D721Med (cell line): ENCODE measurements at regions not wholly inside any gene's neighbourhood (a gene's known extent, or its start where the extent isn't known, plus 50 kb on each side); places are given as distances from the start of the nearest gene placed in this dataset.

Source experiments
- DNase-seq: peaks from one replicate; pipeline ENCODE4 v3.0.0; 2011; ENCODE audit warnings: low spot score; ENCODE audit not compliant: insufficient read length
- FAIRE-seq: peaks from 2 replicates; lab custom pipeline; 2011; peaks lifted over from hg19 to GRCh38; lab: Jason Lieb, UNC
- TF ChIP-seq, protein P1 (sequence below): IDR thresholded peaks from 2 replicates; pipeline ENCODE4 v1.5.1; 2012; ENCODE audit warnings: mild to moderate bottlenecking, control low read depth; ENCODE audit not compliant: insufficient read depth; ENCODE audit errors: missing control alignments

DNA sequence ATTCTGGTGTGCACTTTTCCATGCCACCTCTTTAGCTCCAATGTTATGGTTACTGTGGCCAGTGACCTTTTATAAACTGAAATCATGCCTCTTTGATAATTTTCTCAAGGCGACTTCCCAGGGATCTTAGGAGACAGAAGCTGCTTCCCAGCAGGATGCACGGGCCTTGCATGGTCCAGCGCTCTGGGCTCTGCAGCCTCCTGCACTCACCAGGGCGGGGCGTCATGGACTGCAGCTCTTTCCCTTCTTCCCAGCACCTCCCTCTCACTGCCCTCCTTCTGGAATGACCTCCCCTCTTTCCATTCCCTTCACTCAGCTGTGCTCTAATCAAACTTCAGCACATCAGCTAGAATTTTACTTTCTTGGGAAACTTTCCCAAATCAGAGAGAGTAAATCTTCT lies 318.3 kb downstream of the IRS2 start:
- no peak for DNase-seq
- TF ChIP-seq, protein P1, sequence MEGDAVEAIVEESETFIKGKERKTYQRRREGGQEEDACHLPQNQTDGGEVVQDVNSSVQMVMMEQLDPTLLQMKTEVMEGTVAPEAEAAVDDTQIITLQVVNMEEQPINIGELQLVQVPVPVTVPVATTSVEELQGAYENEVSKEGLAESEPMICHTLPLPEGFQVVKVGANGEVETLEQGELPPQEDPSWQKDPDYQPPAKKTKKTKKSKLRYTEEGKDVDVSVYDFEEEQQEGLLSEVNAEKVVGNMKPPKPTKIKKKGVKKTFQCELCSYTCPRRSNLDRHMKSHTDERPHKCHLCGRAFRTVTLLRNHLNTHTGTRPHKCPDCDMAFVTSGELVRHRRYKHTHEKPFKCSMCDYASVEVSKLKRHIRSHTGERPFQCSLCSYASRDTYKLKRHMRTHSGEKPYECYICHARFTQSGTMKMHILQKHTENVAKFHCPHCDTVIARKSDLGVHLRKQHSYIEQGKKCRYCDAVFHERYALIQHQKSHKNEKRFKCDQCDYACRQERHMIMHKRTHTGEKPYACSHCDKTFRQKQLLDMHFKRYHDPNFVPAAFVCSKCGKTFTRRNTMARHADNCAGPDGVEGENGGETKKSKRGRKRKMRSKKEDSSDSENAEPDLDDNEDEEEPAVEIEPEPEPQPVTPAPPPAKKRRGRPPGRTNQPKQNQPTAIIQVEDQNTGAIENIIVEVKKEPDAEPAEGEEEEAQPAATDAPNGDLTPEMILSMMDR, result no peak
- FAIRE-seq, result no peak

DNA sequence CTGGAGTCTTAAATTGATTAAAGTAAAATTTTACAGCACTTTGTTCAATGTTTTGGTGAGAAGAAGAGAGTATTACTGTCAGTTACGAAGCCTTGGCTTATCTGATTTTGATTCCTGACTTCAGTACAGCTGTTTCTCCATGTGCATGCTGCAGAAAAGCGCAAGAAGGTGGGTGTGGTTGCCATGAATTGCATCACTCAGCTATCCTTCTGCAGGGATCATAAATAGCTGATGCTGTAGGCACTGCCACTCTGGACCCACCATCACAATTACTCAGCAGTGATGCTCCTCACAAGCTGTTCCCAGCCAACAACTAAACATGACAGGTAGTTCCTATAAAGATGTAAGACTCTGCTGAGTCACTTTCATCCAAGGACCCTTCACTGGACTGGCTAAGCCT lies 321.2 kb downstream of the IRS2 start:
- no peak for DNase-seq
- FAIRE-seq, result no peak
- TF ChIP-seq, protein P1, result no peak

DNA sequence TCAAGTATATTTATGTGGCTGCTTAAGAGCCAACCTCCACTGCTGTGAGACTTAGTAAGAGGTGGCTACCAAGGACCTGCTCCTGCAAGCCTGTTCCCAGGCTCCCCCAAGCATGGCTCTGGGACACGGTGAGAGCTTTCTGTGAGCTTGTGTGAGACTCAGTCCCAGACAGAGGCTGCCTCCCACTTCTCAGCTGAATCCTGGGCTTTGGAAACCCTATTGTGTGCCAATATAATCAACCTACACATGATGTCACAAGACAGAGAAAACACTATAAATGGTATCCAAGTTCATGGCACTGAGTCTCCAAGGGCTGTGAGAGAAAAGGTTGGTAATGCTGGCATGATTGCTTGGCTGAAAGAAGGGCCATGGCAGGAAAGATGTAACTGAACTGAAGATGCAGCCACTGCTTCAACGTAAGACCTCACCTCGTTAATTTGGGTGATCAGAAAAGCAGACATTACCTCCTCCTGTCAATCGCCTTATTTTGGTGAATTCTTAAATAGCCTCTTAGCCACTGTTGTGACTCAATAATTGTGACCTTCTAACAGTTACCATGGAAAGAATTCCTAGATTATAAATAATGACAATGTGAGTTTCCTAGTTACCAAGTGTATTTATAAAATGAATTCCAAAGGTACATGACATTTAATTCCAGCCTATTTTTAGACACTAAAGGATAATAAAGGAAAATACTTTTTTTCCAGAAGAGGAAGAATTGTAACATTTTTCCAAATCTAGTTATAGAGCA lies 332.0 kb downstream of the IRS2 start:
- FAIRE-seq (no peak), DNase-seq (no peak)
- TF ChIP-seq, protein P1, result no peak

DNA sequence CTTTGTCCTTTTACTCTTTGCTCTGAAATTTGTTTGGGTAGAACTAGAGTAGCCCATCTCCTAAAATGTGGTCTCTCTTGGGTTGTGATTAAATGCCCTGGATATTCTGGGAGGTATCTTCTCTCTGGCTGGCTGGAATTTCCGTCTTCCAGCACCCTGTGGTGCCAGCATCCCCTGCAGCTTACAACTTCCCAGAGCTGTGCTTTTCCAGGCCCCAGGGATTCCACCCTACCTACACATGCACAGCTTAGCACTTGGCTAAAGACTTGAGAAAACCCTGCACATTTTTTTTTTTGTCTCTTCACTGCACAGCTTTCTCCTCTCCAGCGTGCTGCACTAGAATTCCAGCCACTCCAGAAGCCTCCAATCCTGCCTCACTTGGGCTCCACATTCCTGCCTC lies 334.7 kb downstream of the IRS2 start:
- FAIRE-seq, result no peak
- TF ChIP-seq, protein P1, result no peak
- DNase-seq, result no peak

DNA sequence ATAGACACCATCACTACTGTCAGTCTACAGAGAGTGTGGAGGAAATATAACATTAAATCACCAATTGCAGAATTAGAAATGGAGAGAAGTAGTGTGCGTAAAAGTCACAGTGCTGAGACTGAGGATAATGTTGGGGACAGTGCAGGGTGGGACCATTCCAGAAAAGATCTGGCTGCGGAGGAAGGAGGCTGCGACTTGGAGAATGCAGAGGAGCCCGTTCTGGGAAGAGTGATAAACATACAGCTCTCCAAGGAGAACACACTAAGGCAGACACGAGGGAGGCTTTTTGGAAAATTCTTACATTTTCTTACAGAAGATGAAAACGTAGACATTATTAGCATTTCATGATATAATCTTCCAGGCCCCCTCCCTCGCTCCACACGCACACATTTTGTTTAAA lies 337.8 kb downstream of the IRS2 start:
- TF ChIP-seq, protein P1, result no peak
- no peak for DNase-seq
- FAIRE-seq, result no peak

DNA sequence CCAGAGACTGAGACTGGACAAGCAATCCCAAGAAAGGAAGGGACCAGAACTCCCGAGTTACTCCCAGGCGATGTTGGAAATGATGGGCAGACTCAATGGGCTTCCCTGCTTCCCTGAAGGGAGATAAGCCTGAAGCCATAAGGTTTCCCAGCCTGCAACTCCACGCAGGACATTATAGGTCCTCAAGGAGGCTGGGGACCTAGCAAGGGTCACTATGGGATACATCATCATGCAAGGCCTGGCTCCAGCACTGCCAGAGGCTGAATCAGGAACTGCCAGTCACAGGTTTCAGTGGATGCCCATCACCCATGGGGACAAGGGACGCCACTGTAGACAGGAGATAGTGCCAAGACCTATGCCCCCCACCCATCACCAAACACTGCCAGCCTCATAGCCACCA lies 338.7 kb downstream of the IRS2 start:
- DNase-seq (no peak), FAIRE-seq (no peak)
- TF ChIP-seq, protein P1, result no peak

DNA sequence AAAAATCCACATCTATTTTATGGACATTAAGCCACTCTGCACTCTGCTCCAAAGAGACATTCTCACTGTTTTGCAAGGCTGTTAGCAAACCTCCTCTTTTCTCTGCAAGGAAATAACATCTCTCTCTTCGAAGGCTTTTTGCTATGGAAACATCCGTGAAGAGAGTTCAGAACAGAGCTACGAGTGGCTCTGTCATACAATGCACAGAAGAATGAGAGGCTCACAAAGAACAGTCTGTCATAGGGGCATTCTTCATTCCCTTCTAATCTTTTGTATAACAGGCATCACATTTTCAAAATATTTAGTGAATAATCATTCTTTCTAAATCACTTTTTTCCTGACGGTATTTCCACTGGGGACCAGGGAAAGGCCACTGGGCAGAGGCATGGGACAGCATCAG lies 346.1 kb downstream of the IRS2 start:
- FAIRE-seq, result no peak
- TF ChIP-seq, protein P1, result no peak
- DNase-seq, result no peak
